NCI-H146 (cell line): ENCODE measurements at regions not wholly inside any gene's neighbourhood (a gene's known extent, or its start where the extent isn't known, plus 50 kb on each side); places are given as distances from the start of the nearest gene placed in this dataset.

Source experiments
- DNase-seq: peaks from one replicate; lab custom pipeline; 2025; lab: John Stamatoyannopoulos, UW

- no peak for DNase-seq
Observed at GRCh38 chr14:66420251-66421006, 65.7 kb upstream of the CCDC196 start.

- DNase-seq = no peak
Observed at GRCh38 chr14:66421990-66422946, 63.9 kb upstream of the CCDC196 start.

- DNase-seq = no peak
Observed at GRCh38 chr14:66425402-66425801, 60.8 kb upstream of the CCDC196 start.

GRCh38 chr14:66426451-66426850 lies 59.7 kb upstream of the CCDC196 start:
- no peak for DNase-seq

- no peak for DNase-seq
Observed at GRCh38 chr14:66432334-66432733, 53.8 kb upstream of the CCDC196 start.

- DNase-seq = no peak
Observed at GRCh38 chr14:66434464-66434863, 51.7 kb upstream of the CCDC196 start.

GRCh38 chr14:66435683-66436082 lies 50.5 kb upstream of the CCDC196 start:
- no peak for DNase-seq
